Gastrocnemius medialis (tissue), 4 donors: ENCODE measurements at regions not wholly inside any gene's neighbourhood (a gene's known extent, or its start where the extent isn't known, plus 50 kb on each side); places are given as distances from the start of the nearest gene placed in this dataset.

Source experiments
- ATAC-seq, 2 donors: fragments of 150-250 bp; one replicate each; pipeline ENCODE4 v1.9.1; 2016
- DNase-seq, 2 donors: peaks; one replicate each; pipeline ENCODE4 v3.0.0-alpha.2; 2019
- H3K27ac ChIP-seq, 4 donors: fragments of 200-600 bp; sonication (generic); 1 replicate in 1 of 4; 2 replicates in 3 of 4; pipeline ENCODE4 v1.5.1; 2016 to 2018; ENCODE audit warnings: mild to moderate bottlenecking in 2 of 4, moderate library complexity in 1 of 4
- H3K27me3 ChIP-seq, 3 donors: fragments of 200-600 bp; sonication (generic) in 2 of 3; 1 replicate in 1 of 3; 2 replicates in 2 of 3; pipeline versions ENCODE4 v1.5.1 to v1.6.0; 2016 to 2019; ENCODE audit warnings: mild to moderate bottlenecking in 1 of 3, moderate library complexity in 1 of 3
- H3K36me3 ChIP-seq, 2 donors: fragments of 200-600 bp; sonication (generic) in 1 of 2; one replicate each; pipeline ENCODE4 v1.5.1; 2017 to 2018
- H3K4me1 ChIP-seq, 2 donors: fragments of 200-600 bp; sonication (generic) in 1 of 2; one replicate each; pipeline ENCODE4 v1.5.1; 2016 to 2017; ENCODE audit warnings: mild to moderate bottlenecking in 2 of 2
- H3K4me3 ChIP-seq, 4 donors: fragments of 200-600 bp; sonication (generic) in 3 of 4; 1 replicate in 1 of 4; 2 replicates in 3 of 4; pipeline ENCODE4 v1.5.1; 2016 to 2019; ENCODE audit warnings: mild to moderate bottlenecking in 2 of 4
- H3K9me3 ChIP-seq, 3 donors: fragments of 200-600 bp; sonication (generic) in 2 of 3; 1 replicate in 1 of 3; 2 replicates in 2 of 3; pipeline ENCODE4 v1.5.1; 2016 to 2019
- POLR2A ChIP-seq, 2 donors: fragments of 450-650 bp; IDR thresholded peaks; one replicate each; pipeline ENCODE4 v1.6.1; 2017; ENCODE audit warnings: antibody characterized with exemption in 2 of 2, mild to moderate bottlenecking in 2 of 2, moderate library complexity in 2 of 2
- in situ Hi-C, 4 donors: fragments of 200-750 bp; cut with MboI; loops; one replicate each; pipeline versions ENCODE4 v1.15.0 to v1.8.0; 2017; ENCODE audit warnings: low sequenced_read_pairs in 4 of 4
- intact Hi-C: fragments of 100-400 bp; cut with DNase I; formaldehyde crosslinking; loops from one replicate; pipeline ENCODE4 v1.15.1; 2023; ENCODE audit warnings: low total_unique reads
- TF ChIP-seq, protein P1 (sequence below), 5 experiments: fragments of 450-650 bp in 3 of 5; fragments of 200-600 bp in 2 of 5; sonication (generic) in 2 of 5; IDR thresholded peaks in 4 of 5; conservative IDR thresholded peaks in 1 of 5; 1 replicate in 4 of 5; 2 replicates in 1 of 5; pipeline ENCODE4 v1.5.1; 2016 to 2019; ENCODE audit warnings: antibody characterized with exemption in 5 of 5, mild to moderate bottlenecking in 3 of 5, moderate library complexity in 3 of 5

GRCh38 chr9:82088591-82088990 is 100.0 kb downstream of the SPATA31D1 start:
- no peak for DNase-seq
- intact Hi-C loops: no loop called here
- H3K9me3 ChIP-seq: no peaks in the 10 kb centered on the region
- H3K4me1 ChIP-seq: no peaks in the 10 kb centered on the region
- no peaks in the 10 kb centered on the region for H3K27me3 ChIP-seq
- no peak overlapping the region for H3K4me3 ChIP-seq
- H3K36me3 ChIP-seq: no peaks in the 10 kb centered on the region
- no peak for TF ChIP-seq POLR2A (IDR thresholded peaks at IDR 0.05)
- TF ChIP-seq, protein P1, sequence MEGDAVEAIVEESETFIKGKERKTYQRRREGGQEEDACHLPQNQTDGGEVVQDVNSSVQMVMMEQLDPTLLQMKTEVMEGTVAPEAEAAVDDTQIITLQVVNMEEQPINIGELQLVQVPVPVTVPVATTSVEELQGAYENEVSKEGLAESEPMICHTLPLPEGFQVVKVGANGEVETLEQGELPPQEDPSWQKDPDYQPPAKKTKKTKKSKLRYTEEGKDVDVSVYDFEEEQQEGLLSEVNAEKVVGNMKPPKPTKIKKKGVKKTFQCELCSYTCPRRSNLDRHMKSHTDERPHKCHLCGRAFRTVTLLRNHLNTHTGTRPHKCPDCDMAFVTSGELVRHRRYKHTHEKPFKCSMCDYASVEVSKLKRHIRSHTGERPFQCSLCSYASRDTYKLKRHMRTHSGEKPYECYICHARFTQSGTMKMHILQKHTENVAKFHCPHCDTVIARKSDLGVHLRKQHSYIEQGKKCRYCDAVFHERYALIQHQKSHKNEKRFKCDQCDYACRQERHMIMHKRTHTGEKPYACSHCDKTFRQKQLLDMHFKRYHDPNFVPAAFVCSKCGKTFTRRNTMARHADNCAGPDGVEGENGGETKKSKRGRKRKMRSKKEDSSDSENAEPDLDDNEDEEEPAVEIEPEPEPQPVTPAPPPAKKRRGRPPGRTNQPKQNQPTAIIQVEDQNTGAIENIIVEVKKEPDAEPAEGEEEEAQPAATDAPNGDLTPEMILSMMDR (IDR thresholded peaks at IDR 0.05 in 4 of 5, conservative IDR thresholded peaks at IDR 0.05 in 1 of 5): no peak
- no peak for ATAC-seq
- in situ Hi-C loops: no loop called here
- no peak overlapping the region for H3K27ac ChIP-seq

GRCh38 chr9:82090046-82090445 is 101.5 kb downstream of the SPATA31D1 start:
- Histone ChIP-seq H3K36me3 (no peaks in the 10 kb centered on the region), H3K4me1 (no peaks in the 10 kb centered on the region), H3K27ac (no peak overlapping the region), H3K9me3 (no peaks in the 10 kb centered on the region), H3K4me3 (no peak overlapping the region), H3K27me3 (no peaks in the 10 kb centered on the region)
- ATAC-seq (no peak), DNase-seq (no peak)
- TF ChIP-seq, protein P1 (IDR thresholded peaks at IDR 0.05 in 4 of 5, conservative IDR thresholded peaks at IDR 0.05 in 1 of 5): no peak
- TF ChIP-seq POLR2A (IDR thresholded peaks at IDR 0.05): no peak
- intact Hi-C loops: no loop called here
- in situ Hi-C loops: no loop called here

DNA sequence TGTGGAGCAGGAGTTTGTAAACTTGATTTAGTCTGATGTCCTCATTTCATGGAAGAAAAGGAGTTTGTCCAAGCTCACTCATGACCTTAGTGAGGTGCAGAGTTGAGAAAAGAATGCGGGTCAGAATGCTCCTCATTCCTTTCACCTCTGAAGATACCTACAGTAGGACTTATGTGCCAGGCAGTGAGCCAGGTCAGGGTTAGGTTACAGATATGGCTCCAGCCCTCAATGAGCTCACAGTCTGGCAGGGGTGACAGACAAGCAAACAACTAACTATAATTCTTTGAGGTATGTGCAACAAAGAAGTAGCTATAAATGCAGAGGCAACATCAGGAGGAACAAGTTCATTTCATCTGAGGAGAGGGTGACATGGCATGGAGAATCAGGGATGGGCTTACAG is 102.5 kb downstream of the SPATA31D1 start:
- ATAC-seq: no peak

GRCh38 chr9:82091610-82092009 is 103.0 kb downstream of the SPATA31D1 start:
- no peak overlapping the region for H3K4me3 ChIP-seq
- DNase-seq: no peak
- no peaks in the 10 kb centered on the region for H3K36me3 ChIP-seq
- TF ChIP-seq, protein P1 (IDR thresholded peaks at IDR 0.05 in 4 of 5, conservative IDR thresholded peaks at IDR 0.05 in 1 of 5): no peak
- no peak for TF ChIP-seq POLR2A (IDR thresholded peaks at IDR 0.05)
- ATAC-seq: no peak
- in situ Hi-C loops (no loop called here), intact Hi-C loops (no loop called here)
- H3K4me1 ChIP-seq: no peaks in the 10 kb centered on the region
- H3K9me3 ChIP-seq: no peaks in the 10 kb centered on the region
- H3K27ac ChIP-seq: no peak overlapping the region
- H3K27me3 ChIP-seq: no peaks in the 10 kb centered on the region

More for the DNA sequence above, 102.5 kb downstream of the SPATA31D1 start:
- Histone ChIP-seq H3K4me1 (no peaks in the 10 kb centered on the region), H3K36me3 (no peaks in the 10 kb centered on the region), H3K9me3 (no peaks in the 10 kb centered on the region), H3K4me3 (no peak overlapping the region), H3K27ac (no peak overlapping the region), H3K27me3 (no peaks in the 10 kb centered on the region)
- in situ Hi-C loops (no loop called here), intact Hi-C loops (no loop called here)
- DNase-seq: no peak
- no peak for TF ChIP-seq POLR2A (IDR thresholded peaks at IDR 0.05)
- TF ChIP-seq, protein P1 (IDR thresholded peaks at IDR 0.05 in 4 of 5, conservative IDR thresholded peaks at IDR 0.05 in 1 of 5): no peak

- in situ Hi-C loops: no loop called here
- ATAC-seq (no peak), DNase-seq (no peak)
- TF ChIP-seq POLR2A (IDR thresholded peaks at IDR 0.05): no peak
- TF ChIP-seq, protein P1 (IDR thresholded peaks at IDR 0.05 in 4 of 5, conservative IDR thresholded peaks at IDR 0.05 in 1 of 5): no peak
- Histone ChIP-seq H3K36me3 (no peaks in the 10 kb centered on the region), H3K9me3 (no peaks in the 10 kb centered on the region), H3K27me3 (no peaks in the 10 kb centered on the region), H3K27ac (no peak overlapping the region), H3K4me1 (no peaks in the 10 kb centered on the region), H3K4me3 (no peak overlapping the region)
- intact Hi-C loops: no loop called here
Measured at GRCh38 chr9:82101475-82101874, 112.9 kb downstream of the SPATA31D1 start.
